Kidney epithelial cell (primary cell): ENCODE measurements at regions not wholly inside any gene's neighbourhood (a gene's known extent, or its start where the extent isn't known, plus 50 kb on each side); places are given as distances from the start of the nearest gene placed in this dataset.
"Not testable (repeated sequence)": the region's sequence is repeated elsewhere in the genome, so short reads cannot be mapped to it uniquely, and the experiment has no call there.

Experiments used
- DNase-seq: peaks from one replicate; pipeline ENCODE4 v3.0.0-alpha.2; 2010; ENCODE audit warnings: low read depth
- H3K27me3 ChIP-seq: 2 replicates; pipeline ENCODE4 v1.6.0; 2011; ENCODE audit warnings: low read length; ENCODE audit not compliant: control insufficient read depth, insufficient read depth
- H3K36me3 ChIP-seq: 2 replicates; pipeline ENCODE4 v1.5.1; 2011; ENCODE audit warnings: low read length; ENCODE audit not compliant: control insufficient read depth, insufficient read depth
- H3K4me3 ChIP-seq: 2 replicates; pipeline ENCODE4 v1.5.1; 2011; ENCODE audit warnings: low read depth, mild to moderate bottlenecking, control low read depth, low read length
- TF ChIP-seq, protein P1 (sequence below): IDR thresholded peaks from 2 replicates; pipeline ENCODE4 v1.5.1; 2011; ENCODE audit warnings: mild to moderate bottlenecking, moderate library complexity, low read length, control low read depth, inconsistent platforms; ENCODE audit not compliant: insufficient read depth, poor library complexity, severe bottlenecking

DNA sequence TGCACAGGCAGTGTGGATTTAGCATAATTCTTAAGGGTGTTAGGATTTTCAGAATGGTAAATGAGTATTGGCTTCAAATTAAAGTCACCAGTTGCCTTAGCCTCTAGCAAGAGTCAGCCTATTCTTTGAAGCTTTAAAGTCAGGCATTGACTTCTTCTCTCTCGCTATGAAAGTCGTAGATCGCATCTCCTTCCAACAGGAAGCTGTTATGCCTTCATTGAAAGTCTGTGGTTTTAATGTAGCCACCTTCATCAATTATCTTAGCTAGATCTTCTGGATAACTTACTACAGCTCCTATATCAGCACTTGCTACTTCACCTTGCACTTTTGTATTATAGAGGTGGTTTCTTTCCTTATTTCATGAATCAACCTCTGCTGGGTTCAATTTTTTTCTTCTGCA, 320.2 kb downstream of the PTPRC start:
- TF ChIP-seq, protein P1, sequence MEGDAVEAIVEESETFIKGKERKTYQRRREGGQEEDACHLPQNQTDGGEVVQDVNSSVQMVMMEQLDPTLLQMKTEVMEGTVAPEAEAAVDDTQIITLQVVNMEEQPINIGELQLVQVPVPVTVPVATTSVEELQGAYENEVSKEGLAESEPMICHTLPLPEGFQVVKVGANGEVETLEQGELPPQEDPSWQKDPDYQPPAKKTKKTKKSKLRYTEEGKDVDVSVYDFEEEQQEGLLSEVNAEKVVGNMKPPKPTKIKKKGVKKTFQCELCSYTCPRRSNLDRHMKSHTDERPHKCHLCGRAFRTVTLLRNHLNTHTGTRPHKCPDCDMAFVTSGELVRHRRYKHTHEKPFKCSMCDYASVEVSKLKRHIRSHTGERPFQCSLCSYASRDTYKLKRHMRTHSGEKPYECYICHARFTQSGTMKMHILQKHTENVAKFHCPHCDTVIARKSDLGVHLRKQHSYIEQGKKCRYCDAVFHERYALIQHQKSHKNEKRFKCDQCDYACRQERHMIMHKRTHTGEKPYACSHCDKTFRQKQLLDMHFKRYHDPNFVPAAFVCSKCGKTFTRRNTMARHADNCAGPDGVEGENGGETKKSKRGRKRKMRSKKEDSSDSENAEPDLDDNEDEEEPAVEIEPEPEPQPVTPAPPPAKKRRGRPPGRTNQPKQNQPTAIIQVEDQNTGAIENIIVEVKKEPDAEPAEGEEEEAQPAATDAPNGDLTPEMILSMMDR = no peak
- no peak for DNase-seq
- H3K27me3 ChIP-seq = no peaks in the 10 kb centered on the region
- no peak overlapping the region for H3K4me3 ChIP-seq
- no peaks in the 10 kb centered on the region for H3K36me3 ChIP-seq

- Histone ChIP-seq H3K4me3 (no peak overlapping the region), H3K27me3 (no peaks in the 10 kb centered on the region), H3K36me3 (no peaks in the 10 kb centered on the region)
- no peak for DNase-seq
- TF ChIP-seq, protein P1 = no peak
Observed at GRCh38 chr1:198959676-198960075, 320.8 kb downstream of the PTPRC start.

DNA sequence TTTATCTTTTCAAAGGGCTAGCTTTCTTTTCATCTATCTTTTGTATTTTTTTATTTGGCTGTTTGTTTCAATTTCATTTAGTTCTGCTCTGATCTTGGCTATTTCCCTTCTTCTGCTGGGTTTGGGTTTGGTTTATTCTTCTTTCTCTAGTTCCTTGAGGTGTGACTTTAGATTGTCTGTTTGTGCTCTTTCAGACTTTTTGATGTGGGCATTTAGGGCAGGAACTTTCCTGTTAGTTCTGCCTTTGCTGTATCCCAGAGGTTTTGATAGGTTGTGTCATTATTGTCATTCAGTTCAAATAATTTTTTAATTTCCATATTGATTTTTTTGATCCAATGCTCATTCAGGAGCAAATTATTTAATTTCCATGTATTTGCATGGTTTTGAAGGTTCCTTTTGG, 325.0 kb downstream of the PTPRC start:
- not testable (repeated sequence) for H3K36me3 ChIP-seq, H3K4me3 ChIP-seq, DNase-seq, H3K27me3 ChIP-seq

DNA sequence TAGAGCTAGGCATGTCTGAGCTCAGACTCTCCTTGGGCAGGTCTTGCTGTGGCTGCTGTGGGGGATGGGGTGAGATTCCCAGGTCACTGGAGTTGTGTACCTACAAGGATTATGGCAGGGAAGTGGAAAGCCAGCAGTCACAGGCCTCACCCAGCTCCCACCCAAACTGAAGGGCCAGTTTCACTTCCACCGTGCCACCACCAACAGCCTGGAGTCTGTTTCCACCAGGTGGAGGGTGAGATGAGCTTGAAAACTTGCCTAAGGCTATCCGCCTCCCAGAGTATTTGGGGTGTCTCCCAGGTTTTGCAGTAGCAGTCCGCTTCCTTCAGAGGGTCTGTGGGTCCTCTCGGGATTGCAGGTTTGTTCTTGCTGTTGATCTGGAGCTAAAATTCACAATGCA, 327.7 kb downstream of the PTPRC start:
- no peaks in the 10 kb centered on the region for H3K36me3 ChIP-seq
- no peak for DNase-seq
- no peaks in the 10 kb centered on the region for H3K27me3 ChIP-seq
- H3K4me3 ChIP-seq = no peak overlapping the region
- TF ChIP-seq, protein P1 = no peak

DNA sequence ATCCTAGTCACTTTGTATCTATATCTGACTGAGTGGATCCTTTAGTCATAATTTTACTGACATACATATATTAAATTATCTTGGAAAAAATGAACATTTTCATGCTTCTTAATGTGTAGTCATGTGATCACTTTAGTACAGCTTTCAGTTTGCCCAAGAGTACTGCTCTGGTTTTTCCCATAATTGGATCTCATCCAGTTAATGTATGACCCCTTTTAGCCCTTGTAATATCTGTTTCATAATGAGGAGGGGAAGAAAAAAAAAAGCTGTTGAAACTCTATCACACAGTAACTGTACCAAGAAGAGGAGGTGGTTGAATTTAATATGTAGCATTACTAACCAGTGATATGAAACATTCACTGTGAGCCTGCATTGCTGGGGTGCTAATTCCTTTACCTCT, 328.7 kb downstream of the PTPRC start:
- H3K36me3 ChIP-seq = no peaks in the 10 kb centered on the region
- TF ChIP-seq, protein P1 = no peak

GRCh38 chr1:198968866-198969265, 330.0 kb downstream of the PTPRC start:
- H3K36me3 ChIP-seq = no peaks in the 10 kb centered on the region
- TF ChIP-seq, protein P1 = no peak
- no peak overlapping the region for H3K4me3 ChIP-seq
- H3K27me3 ChIP-seq = no peaks in the 10 kb centered on the region
- no peak for DNase-seq

More for the DNA sequence above, 328.7 kb downstream of the PTPRC start:
- DNase-seq = no peak
- H3K4me3 ChIP-seq = no peak overlapping the region
- H3K27me3 ChIP-seq = no peaks in the 10 kb centered on the region
